Neural progenitor cell (in vitro differentiated cells): ENCODE measurements at regions not wholly inside any gene's neighbourhood (a gene's known extent, or its start where the extent isn't known, plus 50 kb on each side); places are given as distances from the start of the nearest gene placed in this dataset.
A peak's percentile ranks its signal among the peaks of the same experiment; 100 is the strongest.

ENCODE experiments used
- DNase-seq: peaks from one replicate; pipeline ENCODE4 v3.0.0-alpha.2; 2016; ENCODE audit warnings: low spot score
- H2AFZ ChIP-seq: fragments of 200-600 bp; sonication (generic); replicated peaks from 2 replicates; pipeline ENCODE4 v1.6.1; 2016; ENCODE audit warnings: antibody characterized with exemption
- H3F3A ChIP-seq: fragments of 200-600 bp; sonication (generic); 2 replicates; pipeline ENCODE4 v1.6.1; 2016; ENCODE audit warnings: antibody characterized with exemption, low read depth
- H3K27ac ChIP-seq: fragments of 200-600 bp; sonication (generic); 2 replicates; pipeline ENCODE4 v1.5.1; 2016; ENCODE audit warnings: mild to moderate bottlenecking
- H3K27me3 ChIP-seq: fragments of 200-600 bp; sonication (generic); 2 replicates; pipeline ENCODE4 v1.6.1; 2016; ENCODE audit warnings: mild to moderate bottlenecking, moderate library complexity
- H3K36me3 ChIP-seq: fragments of 200-600 bp; sonication (generic); 2 replicates; pipeline ENCODE4 v1.5.1; 2016
- H3K4me1 ChIP-seq: fragments of 200-600 bp; sonication (generic); 2 replicates; pipeline ENCODE4 v1.6.1; 2016; ENCODE audit warnings: mixed run types
- H3K4me2 ChIP-seq: fragments of 200-600 bp; sonication (generic); 2 replicates; pipeline ENCODE4 v1.6.1; 2016
- H3K4me3 ChIP-seq: fragments of 200-600 bp; sonication (generic); 2 replicates; pipeline ENCODE4 v1.5.1; 2016
- H3K79me2 ChIP-seq: fragments of 200-600 bp; sonication (generic); 2 replicates; pipeline ENCODE4 v1.6.1; 2016; ENCODE audit warnings: low read depth
- H3K9ac ChIP-seq: fragments of 200-600 bp; sonication (generic); 2 replicates; pipeline ENCODE4 v1.6.1; 2016
- H3K9me3 ChIP-seq: fragments of 200-600 bp; sonication (generic); 2 replicates; pipeline ENCODE4 v1.5.1; 2016; ENCODE audit warnings: low read depth
- H4K20me1 ChIP-seq: fragments of 200-600 bp; sonication (generic); 2 replicates; pipeline ENCODE4 v1.6.1; 2016; ENCODE audit warnings: low read depth
- H3K27ac Mint-ChIP-seq: 3 replicates; pipeline ENCODE4 v1.8.0; 2021; ENCODE audit warnings: mixed read lengths
- H3K27me3 Mint-ChIP-seq: 2 replicates; pipeline ENCODE4 v1.8.0; 2022; ENCODE audit warnings: low read depth, mild to moderate bottlenecking, inconsistent platforms, moderate library complexity, mixed read lengths; ENCODE audit not compliant: insufficient read depth
- H3K36me3 Mint-ChIP-seq: 3 replicates; pipeline ENCODE4 v1.8.0; 2021; ENCODE audit warnings: mixed read lengths
- H3K4me1 Mint-ChIP-seq: 3 replicates; pipeline ENCODE4 v1.8.0; 2021; ENCODE audit warnings: mixed read lengths
- H3K4me3 Mint-ChIP-seq: 3 replicates; pipeline ENCODE4 v1.8.0; 2021; ENCODE audit warnings: mild to moderate bottlenecking, moderate library complexity, mixed read lengths
- H3K9me3 Mint-ChIP-seq: 3 replicates; pipeline ENCODE4 v1.8.0; 2020; ENCODE audit warnings: mixed read lengths
- EZH2 ChIP-seq: fragments of 200-600 bp; sonication (generic); IDR thresholded peaks from 2 replicates; pipeline ENCODE4 v1.6.1; 2017; ENCODE audit warnings: antibody characterized with exemption, mild to moderate bottlenecking, moderate library complexity
- EZH2phosphoT487 ChIP-seq: fragments of 200-600 bp; sonication (generic); IDR thresholded peaks from 2 replicates; pipeline ENCODE4 v1.6.1; 2017; ENCODE audit warnings: antibody characterized with exemption
- TF ChIP-seq, protein P1 (sequence below): fragments of 200-600 bp; sonication (generic); IDR thresholded peaks from 2 replicates; pipeline ENCODE4 v1.5.1; 2017; ENCODE audit warnings: antibody characterized with exemption, mild to moderate bottlenecking

DNA sequence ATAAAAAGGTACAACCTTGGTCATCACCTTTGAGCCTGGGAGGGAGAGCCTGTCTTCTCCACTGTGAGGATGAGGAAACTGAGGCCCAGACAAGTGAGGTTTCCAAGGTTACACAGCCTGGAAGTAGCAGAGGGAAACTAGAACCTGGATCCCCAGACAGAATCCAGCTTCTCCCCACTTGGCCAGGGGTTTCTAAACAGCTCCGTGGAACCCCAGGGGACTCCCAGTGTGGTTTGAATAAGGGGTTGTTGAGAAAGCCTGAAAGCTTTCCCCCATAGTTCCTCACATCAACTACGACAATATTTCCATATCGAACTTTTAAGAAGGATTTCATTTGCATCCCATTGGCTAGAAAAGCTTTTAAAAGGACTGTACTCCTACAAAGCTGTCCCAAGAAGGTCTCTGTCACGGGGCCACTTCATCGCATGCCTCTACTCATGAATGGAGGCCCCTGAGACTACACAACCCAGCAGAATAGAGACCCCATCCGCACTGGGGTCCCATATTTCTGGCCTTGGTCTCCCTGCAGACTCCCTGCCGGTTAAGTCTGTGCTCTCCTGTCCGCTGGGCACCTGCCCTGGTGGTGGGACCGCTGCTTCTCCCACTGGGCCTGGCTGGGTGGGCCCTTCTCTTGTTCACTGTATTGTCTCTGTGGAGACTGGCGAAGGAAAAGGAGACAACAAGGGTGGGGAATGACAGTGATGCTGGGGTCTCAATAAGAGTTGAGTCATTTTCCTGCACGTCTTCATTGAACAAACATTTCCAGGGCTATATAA, 178.5 kb downstream of the SMAD6 start:
- H3K4me1 Mint-ChIP-seq: peaks cover 34% of the 10 kb centered on the region

DNA sequence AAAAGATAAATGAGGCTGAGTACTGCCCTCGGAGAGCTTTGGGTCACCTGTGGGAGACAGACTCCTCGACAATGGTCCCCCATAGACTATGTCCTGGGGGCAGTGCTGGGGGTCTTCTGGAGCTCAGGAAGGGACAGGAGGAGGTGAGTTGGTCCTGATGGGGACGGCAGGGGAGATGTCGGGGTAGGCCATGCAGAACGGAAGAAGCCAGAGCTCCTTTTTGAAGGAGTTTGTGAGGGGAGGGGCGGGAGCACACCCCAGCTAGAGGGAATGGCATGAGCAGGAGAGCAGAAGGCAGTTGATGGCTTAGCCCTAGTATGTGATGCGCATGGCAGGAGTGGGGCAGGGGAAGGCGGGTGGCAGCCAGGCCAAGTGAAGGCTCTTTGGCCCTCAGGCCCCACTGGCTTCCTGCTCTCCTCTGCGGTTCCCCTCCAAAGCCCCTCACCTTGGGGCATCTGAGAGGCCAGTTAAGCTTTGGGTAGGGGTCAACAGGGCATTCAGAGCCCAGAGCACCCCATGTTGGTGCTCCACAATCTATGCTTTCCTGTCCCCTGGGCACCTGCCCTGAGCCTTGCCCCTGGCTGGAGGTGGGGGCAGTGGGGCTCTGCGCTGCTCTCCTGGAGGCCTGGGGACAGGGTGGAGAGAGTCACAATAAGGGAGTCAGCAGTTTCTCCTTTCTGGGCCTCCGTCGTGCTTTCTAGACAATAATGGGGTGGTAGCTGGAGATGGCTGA, 179.3 kb downstream of the SMAD6 start:
- Mint-ChIP-seq H3K27me3 (peaks cover 13% of the 10 kb centered on the region), H3K4me1 (peaks cover 34% of the 10 kb centered on the region), H3K36me3 (no peaks in the 10 kb centered on the region), H3K4me3 (no peak overlapping the region), H3K9me3 (peaks cover 3% of the 10 kb centered on the region), H3K27ac (no peak overlapping the region)
- Histone ChIP-seq H3K9ac (no peak overlapping the region), H3K36me3 (no peaks in the 10 kb centered on the region), H3F3A (peaks cover 6% of the 10 kb centered on the region), H4K20me1 (no peaks in the 10 kb centered on the region), H2AFZ (no peak overlapping the region), H3K27ac (no peak overlapping the region), H3K27me3 (no peaks in the 10 kb centered on the region), H3K4me3 (no peak overlapping the region), H3K79me2 (no peaks in the 10 kb centered on the region), H3K4me2 (no peak overlapping the region), H3K4me1 (peaks cover 13% of the 10 kb centered on the region), H3K9me3 (no peaks in the 10 kb centered on the region)
- DNase-seq: no peak
- TF ChIP-seq EZH2phosphoT487 (no peak), EZH2 (no peak)
- TF ChIP-seq, protein P1, sequence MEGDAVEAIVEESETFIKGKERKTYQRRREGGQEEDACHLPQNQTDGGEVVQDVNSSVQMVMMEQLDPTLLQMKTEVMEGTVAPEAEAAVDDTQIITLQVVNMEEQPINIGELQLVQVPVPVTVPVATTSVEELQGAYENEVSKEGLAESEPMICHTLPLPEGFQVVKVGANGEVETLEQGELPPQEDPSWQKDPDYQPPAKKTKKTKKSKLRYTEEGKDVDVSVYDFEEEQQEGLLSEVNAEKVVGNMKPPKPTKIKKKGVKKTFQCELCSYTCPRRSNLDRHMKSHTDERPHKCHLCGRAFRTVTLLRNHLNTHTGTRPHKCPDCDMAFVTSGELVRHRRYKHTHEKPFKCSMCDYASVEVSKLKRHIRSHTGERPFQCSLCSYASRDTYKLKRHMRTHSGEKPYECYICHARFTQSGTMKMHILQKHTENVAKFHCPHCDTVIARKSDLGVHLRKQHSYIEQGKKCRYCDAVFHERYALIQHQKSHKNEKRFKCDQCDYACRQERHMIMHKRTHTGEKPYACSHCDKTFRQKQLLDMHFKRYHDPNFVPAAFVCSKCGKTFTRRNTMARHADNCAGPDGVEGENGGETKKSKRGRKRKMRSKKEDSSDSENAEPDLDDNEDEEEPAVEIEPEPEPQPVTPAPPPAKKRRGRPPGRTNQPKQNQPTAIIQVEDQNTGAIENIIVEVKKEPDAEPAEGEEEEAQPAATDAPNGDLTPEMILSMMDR: no peak

More for the DNA sequence above, 178.5 kb downstream of the SMAD6 start:
- Mint-ChIP-seq H3K4me3 (no peak overlapping the region), H3K9me3 (no peaks in the 10 kb centered on the region), H3K27ac (peak overlapping the region; percentile 69), H3K36me3 (no peaks in the 10 kb centered on the region), H3K27me3 (peaks cover 15% of the 10 kb centered on the region)
- Histone ChIP-seq H2AFZ (no peak overlapping the region), H3K36me3 (no peaks in the 10 kb centered on the region), H3F3A (peaks cover 6% of the 10 kb centered on the region), H3K79me2 (no peaks in the 10 kb centered on the region), H3K9me3 (no peaks in the 10 kb centered on the region), H4K20me1 (no peaks in the 10 kb centered on the region), H3K27ac (no peak overlapping the region), H3K9ac (no peak overlapping the region), H3K4me2 (no peak overlapping the region), H3K27me3 (no peaks in the 10 kb centered on the region), H3K4me1 (peaks cover 13% of the 10 kb centered on the region), H3K4me3 (no peak overlapping the region)
- TF ChIP-seq, protein P1: no peak
- TF ChIP-seq EZH2 (no peak), EZH2phosphoT487 (no peak)
- DNase-seq: no peak

DNA sequence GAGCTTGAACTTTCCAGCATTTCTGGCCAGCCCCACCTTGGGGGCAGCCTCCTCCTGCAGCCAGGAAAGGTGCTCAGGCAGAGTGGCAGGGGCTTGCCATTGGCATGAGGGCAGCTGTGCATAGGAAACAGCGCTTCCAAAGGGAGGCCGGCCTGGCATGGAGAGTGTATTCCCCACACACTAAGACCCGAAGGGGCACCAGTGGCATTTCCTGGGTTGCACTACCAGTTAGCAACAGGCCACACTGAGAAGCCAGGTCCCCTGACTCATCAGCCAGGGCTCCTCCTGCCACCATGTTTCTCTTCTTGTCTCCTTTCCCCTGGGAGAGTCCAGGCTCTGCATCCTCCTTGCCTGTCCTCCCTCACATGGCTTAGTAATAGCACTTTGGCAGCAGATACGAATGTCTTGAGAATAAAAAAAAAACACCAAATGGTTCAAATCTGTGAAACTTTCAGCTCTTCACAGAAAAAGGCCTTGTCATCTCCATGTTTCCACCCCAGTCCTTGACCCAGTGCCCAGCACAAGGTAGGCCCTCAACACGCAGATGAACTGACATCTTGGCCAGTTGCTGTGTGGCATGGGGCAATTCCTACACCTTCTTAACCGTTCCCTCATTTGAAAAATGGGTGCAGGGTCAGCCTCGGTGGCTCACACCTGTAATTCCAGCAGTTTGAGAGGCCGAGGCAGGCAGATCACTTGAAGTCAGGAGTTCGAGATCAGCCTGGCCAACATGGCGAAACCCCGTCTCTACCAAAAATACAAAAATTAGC, 180.4 kb downstream of the SMAD6 start:
- no peak overlapping the region for H3K27ac ChIP-seq
- Mint-ChIP-seq H3K4me1 (peaks cover 31% of the 10 kb centered on the region), H3K27ac (peak overlapping the region; percentile 83), H3K36me3 (no peaks in the 10 kb centered on the region), H3K9me3 (peaks cover 7% of the 10 kb centered on the region), H3K4me3 (no peak overlapping the region), H3K27me3 (peaks cover 15% of the 10 kb centered on the region)
- no peaks in the 10 kb centered on the region for H3K79me2 ChIP-seq
- H3K9ac ChIP-seq: no peak overlapping the region
- H3K36me3 ChIP-seq: no peaks in the 10 kb centered on the region
- no peaks in the 10 kb centered on the region for H3K9me3 ChIP-seq
- no peaks in the 10 kb centered on the region for H4K20me1 ChIP-seq
- TF ChIP-seq EZH2phosphoT487 (no peak), EZH2 (no peak)
- TF ChIP-seq, protein P1: no peak
- no peaks in the 10 kb centered on the region for H3K27me3 ChIP-seq
- H3K4me2 ChIP-seq: no peak overlapping the region
- H3F3A ChIP-seq: peaks cover 6% of the 10 kb centered on the region
- H2AFZ ChIP-seq: no peak overlapping the region
- H3K4me1 ChIP-seq: peaks cover 13% of the 10 kb centered on the region
- DNase-seq: no peak
- H3K4me3 ChIP-seq: no peak overlapping the region
